HCT116 (cell line): ENCODE measurements at regions not wholly inside any gene's neighbourhood (a gene's known extent, or its start where the extent isn't known, plus 50 kb on each side); places are given as distances from the start of the nearest gene placed in this dataset.

Experiments
- ATF3 ChIP-seq: IDR thresholded peaks from 2 replicates; pipeline ENCODE4 v1.6.1; 2012
- CTCF ChIP-seq, 3 experiments: fragments of 200-600 bp in 1 of 3; sonication (generic) in 1 of 3; IDR thresholded peaks in 2 of 3; conservative IDR thresholded peaks in 1 of 3; 2 replicates each; pipeline ENCODE4 v1.5.1; 2012 to 2017; ENCODE audit warnings: low read depth in 2 of 3, low read length in 2 of 3, antibody characterized with exemption in 1 of 3, borderline replicate concordance in 1 of 3, control low read depth in 1 of 3, mild to moderate bottlenecking in 1 of 3, mixed read lengths in 1 of 3, mixed run types in 1 of 3, moderate library complexity in 1 of 3; ENCODE audit not compliant: insufficient read depth in 1 of 3
- EGR1 ChIP-seq: IDR thresholded peaks from 2 replicates; pipeline ENCODE4 v1.6.1; 2012; ENCODE audit warnings: low read depth
- FOSL1 ChIP-seq: IDR thresholded peaks from 2 replicates; pipeline ENCODE4 v1.6.1; 2012; ENCODE audit warnings: low read depth
- MAX ChIP-seq: IDR thresholded peaks from 2 replicates; pipeline ENCODE4 v1.6.1; 2012
- POLR2A ChIP-seq: IDR thresholded peaks from 2 replicates; pipeline ENCODE4 v1.7.0; 2011; ENCODE audit warnings: borderline replicate concordance; ENCODE audit not compliant: insufficient read depth, insufficient read length; ENCODE audit errors: extremely low read depth
- POLR2AphosphoS5 ChIP-seq: IDR thresholded peaks from 2 replicates; pipeline ENCODE4 v1.6.1; 2011; ENCODE audit warnings: mild to moderate bottlenecking, low read depth, low read length, moderate library complexity
- YY1 ChIP-seq: IDR thresholded peaks from 2 replicates; pipeline ENCODE4 v1.6.1; 2011; ENCODE audit warnings: low read length, low read depth, moderate library complexity, mild to moderate bottlenecking; ENCODE audit not compliant: insufficient replicate concordance; ENCODE audit errors: extremely low read depth

- TF ChIP-seq POLR2A: no peak
- TF ChIP-seq YY1: no peak
- no peak for TF ChIP-seq MAX
- TF ChIP-seq CTCF (IDR thresholded peaks at IDR 0.05 in 2 of 3, conservative IDR thresholded peaks at IDR 0.05 in 1 of 3; ENCODE audit: borderline replicate concordance in 1 of 3, insufficient read depth in 1 of 3, low read depth in 2 of 3, low read length in 2 of 3): no peak
- TF ChIP-seq POLR2AphosphoS5: no peak
- TF ChIP-seq FOSL1: no peak
- no peak for TF ChIP-seq EGR1
- TF ChIP-seq ATF3: no peak
Measured at GRCh38 chr5:5854087-5854486, 431.6 kb downstream of the ICE1 start.
